Dedifferentiated amniotic fluid mesenchymal stem cell (primary cell): ENCODE measurements at regions not wholly inside any gene's neighbourhood (a gene's known extent, or its start where the extent isn't known, plus 50 kb on each side); places are given as distances from the start of the nearest gene placed in this dataset.

Experiments
- DNase-seq: peaks from one replicate; pipeline ENCODE4 v3.0.0-alpha.2; 2016; ENCODE audit errors: extremely low spot score

DNA sequence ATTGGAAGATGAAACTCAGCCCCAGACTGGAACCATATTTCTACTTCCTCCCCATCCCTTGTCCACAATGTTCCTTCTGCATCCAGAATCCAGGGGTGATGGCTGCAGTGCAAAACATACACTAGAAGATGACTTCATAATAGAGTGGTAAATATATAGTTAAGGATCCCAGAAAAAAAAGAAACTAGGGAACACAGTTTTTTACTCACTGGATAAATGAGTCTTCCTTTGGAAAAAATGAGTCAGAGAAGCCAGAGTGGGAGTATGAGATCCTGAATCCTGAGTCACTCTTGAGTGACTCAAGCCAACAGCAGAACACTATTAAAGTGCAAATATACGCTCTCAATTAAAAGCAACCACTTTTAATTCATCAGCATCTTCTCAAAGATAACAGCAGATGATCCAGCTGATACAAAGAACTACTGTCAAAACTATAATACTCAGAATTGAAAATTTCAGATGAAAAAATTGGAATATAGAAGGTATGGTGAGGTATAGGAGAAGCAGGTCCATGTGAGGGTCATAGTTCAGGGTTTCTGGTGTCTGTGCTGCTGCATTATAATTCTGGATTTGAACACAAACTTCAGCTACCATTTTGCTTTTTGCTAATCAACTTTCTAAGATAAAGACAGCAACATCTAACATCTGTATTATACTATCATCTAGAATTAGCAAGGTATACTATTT lies 987.2 kb upstream of the CDH2 start:
- peak; percentile 95 for DNase-seq

DNA sequence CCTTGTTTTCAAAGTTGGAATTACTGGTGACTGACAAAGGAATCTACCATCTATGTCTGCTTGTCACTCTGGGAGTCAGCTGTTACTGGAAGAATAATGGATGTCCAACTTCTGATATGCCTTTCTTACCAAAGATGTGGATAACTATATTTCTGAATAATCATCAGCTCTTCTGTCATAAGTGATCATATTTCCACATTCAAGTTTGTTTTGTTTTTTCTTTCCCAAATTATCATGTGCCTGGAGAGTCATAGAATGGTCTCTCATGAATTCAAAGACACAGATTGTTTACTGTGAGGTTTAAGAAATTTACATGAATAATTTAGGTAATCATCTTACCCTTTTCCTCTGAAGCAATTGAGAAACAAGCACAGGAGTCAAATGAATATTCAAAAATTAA lies 986.7 kb upstream of the CDH2 start:
- no peak for DNase-seq

DNA sequence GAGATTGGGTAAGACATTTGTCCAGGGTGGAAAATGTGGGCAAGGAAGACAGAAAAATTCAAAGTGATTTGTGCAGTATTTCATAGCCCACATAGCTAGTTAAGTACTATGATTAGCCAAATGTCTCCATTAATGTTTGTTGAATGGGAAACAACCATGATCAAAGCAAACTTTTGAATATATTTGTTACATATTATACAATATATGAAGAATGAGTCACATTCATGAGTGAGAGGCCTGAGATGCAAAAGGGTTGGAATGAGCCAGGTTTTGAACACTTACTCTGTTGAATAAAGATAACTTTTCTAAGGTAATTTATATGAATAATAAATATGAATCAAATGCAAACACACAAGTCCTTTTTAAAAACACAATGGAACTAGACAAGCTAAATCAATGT lies 984.5 kb upstream of the CDH2 start:
- DNase-seq = no peak

DNA sequence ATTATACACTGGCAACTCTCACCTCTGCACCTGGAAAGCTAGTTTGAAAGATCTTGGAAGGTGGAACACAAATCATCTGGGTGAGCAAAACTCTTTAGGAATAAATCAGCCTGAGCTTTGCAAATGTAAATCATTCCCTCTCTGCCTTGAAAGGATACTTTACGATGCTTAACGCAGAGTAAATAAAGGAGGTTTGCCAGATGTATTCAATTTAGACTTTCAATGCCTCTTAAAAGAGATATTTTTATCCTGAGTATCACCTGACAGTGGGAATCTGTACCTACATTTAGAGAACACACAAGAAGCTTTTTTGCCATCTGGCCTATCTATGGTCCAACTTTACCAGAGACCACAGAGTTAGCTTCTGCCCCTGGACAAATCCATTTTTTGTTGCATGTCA lies 983.2 kb upstream of the CDH2 start:
- DNase-seq = no peak

DNA sequence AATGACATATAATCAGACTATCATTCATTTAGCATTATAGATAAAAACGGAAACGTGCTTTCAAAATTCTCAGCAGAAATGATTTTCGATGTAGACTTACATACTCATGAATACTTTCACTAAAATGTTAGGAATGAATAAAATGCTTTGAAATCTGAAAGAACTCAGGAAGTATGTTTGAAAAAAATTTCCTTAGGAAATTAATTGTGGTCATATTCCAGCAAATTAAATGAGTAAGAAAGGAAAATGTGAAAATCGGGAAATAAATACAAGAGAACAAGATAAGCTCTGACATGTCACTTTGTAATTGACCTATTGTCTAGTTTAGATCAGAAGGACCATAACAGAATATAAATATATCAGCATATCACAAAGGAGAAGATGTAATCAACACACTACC lies 981.0 kb upstream of the CDH2 start:
- no peak for DNase-seq

DNA sequence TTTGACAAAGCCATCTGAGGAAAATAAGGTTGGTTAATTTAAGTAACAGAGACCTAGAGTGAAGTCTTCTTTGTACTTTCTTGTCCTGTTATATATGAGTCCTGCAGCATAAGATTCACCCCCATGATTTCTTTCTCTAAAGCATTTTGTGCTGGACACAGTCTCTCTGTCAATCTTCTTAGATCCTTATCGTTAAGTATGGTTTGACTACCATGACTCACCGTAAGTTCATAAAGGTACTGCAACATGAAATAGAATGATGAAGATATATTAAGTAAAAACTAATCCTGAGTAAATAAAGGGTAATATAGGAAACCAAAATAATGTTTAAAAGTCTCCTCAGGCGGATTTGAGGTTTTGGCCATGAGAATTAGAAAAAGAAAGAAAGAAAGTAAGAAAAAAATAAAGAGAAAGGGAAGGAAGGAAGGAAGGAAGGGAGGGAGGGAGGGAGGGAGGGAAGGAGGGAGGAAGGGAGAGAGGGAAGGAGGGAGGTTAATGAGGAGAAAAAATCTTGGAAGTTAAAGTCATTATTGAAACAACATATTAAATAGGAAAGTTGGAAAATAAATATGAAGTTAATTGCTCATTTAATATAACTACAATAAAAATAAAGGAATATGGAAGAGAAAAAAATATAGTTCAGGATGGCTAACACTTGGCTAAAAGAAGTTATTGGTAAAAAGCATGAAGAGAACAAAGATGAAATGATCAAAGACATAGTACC lies 980.3 kb upstream of the CDH2 start:
- no peak for DNase-seq

DNA sequence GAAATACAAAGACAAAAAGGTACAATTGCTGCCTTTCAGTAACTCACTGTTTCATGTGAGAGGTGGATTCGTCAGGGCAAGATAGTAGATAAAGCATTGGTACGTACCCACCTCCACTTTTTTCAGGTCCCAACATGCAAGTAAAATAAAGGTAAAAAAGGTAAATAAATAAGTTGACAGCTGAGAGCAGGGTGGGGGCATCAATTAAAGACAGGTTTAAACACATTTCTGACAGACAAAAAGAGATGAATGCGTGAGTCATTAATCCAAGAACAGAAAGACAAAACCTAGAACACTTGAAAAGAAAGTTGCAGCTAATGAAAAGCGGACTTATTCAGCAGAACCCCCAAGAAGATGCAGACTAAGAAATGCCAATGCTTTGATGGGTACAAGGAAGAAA lies 979.6 kb upstream of the CDH2 start:
- no peak for DNase-seq

DNA sequence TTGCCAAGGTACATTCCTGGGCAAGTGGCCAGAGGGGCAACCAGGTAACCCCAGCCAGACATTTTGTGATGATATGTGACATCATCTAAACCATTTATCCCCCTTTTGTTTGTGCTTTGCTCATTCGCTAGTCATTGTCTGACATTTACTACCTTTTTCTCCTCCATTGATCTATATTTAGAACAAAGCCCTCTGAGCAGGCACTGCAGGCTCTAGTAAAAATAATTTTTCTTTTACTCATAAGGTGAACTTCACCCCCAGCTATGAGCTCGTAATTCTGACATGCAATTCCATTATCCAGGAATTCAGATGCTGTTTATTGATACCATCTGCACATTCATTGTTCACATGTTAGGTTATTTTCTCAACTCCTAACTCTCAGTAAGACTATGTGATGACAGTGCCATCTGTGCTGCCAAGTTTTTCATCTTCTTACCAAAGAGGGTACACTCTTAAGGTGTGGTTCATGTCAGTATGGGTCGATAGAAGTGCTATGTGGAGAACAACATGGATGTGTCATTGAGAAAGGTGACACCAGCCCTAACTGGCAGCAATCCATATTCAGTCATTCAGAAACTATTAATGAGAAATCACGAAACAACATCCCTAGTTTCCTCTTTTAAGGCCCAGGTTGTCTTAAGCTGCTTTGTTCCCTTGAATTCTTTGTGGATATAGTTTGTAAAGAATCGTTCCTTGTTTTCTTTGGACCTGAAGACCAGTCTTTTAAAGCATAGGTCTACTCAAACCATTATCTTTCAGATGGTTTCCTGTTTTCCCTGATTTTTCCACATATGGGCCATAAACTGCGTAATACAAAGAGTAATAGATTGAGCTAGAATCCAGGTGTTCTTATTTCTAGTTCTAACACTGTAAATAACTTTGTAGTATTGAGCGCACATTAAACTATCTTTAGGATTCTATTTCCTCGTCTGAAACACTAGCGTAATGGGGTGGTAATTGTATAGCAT lies 978.1 kb upstream of the CDH2 start:
- peak; percentile 40 for DNase-seq

DNA sequence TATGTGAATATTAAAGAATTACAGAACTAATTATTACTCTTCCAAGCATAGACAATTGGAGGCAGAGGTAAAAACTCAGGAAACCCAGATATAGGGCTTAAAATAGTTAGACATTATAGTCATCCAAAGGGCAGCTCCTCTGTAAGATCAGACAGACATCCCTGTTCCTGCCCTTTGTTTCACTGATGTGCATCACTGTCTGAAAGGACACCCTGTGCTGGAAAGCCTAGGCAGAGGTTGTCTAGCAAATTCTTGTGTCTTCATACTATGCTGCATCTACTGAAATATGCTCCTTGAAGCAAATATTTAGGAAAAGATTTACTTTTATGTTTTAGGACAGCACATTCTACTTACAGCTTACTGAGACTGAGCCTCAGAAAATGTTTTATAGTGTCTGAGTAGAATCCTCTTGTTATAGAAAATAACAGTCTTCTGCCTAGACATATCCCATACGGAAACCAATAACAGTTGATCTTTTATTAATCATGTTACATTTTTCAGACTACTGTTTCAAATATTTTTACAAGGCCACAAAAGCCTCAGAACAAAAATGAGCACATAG lies 977.3 kb upstream of the CDH2 start:
- DNase-seq = no peak

DNA sequence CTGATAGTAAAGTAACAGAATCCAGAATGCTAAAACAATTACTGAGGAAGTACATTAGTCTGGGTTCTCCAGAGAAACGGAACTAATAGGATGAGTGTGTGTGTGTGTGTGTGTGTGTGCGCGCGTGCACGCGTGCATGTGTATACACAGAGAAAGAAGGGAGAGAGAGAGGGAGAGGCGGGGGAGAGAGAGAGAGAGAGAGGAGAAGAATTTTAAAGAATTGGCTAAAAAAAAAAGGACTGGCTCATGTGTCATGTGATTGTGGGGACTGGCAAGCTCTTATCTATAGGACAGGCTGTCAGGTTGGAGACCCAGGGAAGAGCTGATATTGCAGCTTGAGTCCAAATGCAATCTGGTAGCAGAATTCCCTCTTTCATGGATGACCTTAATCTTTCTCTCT lies 976.2 kb upstream of the CDH2 start:
- no peak for DNase-seq

DNA sequence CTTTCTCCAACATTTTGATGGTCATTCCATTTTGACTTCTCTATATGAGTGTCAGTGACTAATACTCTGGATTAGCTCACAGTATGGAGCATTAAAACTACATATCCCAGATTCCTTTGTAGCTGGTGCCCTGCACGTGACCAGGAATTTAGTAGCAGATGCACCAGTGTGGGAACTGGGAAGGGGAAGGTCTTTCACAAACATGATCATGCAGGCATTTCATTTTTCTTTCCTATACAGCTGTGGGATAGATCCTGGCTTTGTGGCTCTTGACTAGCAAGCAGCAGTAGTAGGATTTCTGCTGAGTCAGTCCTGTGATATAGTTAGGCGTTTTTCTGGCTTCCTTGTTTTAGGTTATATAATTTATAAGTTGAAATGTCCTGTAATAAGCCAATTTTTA lies 971.0 kb upstream of the CDH2 start:
- peak; percentile 61 for DNase-seq

DNA sequence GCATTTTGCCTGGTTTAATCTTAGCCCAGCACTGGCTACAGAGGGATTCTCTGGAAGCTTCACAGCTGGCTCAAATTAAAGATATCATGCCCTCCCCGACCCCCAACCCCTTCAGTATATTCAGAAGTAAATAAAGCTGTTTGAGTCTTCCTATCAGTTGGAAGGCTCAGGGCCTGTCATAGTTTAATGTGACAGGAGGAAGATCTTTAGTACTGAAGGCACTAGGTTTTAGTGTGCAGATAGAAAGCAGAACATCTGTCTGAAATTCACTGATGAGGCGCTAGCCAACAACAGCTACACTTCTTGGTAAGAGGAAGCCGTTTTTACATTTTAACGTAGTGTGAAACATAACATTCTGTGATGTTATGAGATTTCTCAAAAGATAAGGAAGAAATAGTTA lies 969.1 kb upstream of the CDH2 start:
- no peak for DNase-seq

DNA sequence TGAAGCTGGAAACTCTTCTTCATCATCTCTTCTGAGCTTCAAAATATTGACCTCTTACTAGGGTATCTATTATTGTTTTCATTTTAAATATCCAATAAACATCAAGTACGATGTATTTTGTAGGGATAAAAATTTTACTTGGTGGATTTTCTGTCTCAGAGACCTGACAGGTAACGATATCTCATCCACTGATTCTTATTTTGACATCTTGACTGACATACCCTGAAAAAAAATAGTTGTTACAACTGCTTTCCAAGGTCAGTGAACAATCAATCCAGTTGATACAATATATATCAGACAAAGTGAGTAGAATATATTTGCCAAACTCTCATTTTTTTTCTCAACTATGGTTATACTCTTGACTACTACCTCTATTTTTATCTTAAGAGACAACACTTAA lies 963.7 kb upstream of the CDH2 start:
- DNase-seq = no peak

DNA sequence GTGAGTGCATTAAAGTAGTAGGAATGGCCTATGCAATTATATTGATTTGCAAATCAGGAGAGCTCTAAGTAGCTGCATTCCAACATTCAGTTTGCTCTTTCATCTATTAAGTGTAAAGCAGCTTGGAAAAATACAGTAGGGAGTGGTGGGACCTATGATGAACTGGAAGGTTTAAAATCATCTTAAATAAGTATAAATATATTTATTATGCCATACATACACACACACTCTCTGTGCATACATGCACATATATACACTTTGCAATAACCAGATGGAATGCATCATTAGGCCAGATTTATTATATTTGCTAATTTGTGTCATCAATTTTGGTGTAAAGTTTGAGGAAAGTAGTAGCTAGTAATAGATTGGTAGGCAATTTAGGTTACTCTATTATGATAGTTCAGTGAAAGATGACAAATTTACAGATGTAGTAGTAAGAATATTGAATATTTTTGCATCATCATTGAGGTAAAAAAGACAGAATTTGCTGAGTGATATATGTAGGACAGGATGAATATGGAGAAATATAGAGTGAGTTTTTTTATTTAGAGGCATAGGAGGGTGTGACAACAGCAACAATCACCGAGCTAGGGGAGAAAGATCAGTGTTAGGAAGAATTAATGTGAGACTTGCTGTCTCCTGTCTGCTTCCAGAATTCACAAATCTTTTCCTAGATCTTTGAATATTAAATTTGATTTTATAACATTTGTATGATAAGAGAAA lies 961.0 kb upstream of the CDH2 start:
- no peak for DNase-seq

DNA sequence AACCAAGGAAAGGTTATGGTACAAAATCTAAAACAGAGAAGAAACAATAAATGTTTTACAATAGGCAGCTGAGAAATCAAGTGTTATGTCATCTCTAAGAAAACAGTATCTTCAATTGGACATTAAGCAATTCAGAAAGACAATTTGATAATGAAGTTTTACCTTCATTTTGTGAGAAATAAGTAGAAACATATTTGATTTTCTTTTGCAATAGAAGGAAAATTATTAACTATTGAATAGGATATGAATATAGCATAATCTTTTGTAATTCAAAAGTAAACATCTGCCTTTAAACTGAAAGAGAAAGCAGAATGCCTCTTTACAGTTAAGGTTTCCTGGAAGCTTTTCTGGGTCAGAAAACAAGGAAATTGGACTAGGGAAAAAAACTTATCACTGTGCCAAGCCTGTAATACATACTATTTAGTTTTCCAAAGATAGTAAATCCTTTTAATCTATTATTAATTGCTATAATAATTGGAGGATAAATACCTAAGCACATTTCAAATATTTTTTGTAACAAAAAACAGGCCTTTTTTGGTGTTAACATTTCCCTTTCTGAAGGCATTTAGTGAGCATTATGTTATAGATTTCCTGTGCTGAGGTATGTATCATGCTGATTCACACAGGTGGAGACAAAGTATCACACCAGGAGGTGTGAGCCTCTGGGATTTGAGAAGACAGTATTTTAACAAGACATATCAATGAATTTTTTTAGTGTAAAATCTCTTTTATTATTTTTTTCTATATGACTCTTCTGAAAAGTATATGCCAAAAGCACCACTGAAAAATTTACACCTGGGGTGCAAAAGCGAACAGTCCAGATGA lies 947.0 kb upstream of the CDH2 start:
- DNase-seq = no peak

DNA sequence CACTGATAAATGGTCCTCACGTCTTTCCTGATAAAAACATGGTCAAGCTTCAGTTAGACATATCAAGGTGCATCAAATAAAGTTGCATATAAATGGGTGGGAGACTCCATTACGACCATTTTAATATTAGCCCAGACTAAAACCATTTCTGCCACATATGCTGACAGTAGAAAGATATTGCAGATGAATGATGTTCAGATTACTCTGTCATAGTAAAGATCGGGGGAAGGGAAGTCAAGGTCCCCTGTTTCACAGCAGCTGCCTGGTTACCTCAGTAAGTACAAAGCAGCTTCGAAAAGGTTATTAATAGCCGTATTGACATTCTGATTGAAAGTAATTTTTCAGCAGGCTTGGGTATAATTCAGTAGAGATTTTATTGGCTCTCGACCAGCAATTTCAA lies 927.7 kb upstream of the CDH2 start:
- no peak for DNase-seq

DNA sequence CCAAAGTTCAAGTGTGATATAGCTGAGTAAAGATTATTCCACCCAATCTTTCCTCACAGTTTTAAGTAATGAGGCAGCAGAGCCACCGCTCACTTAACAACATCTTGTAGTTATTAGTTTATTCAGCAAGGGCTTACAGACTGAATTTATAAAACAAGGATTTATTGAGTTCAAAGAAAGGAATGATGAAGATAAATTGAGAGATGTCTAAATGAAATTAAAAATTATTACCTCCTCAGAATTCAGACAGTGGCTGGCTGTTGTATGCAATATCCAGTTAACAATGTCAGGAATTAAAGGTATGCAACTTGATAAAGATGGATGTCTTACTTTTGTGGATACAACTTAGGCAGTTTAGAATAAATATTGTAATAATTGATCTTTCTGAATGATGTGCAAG lies 927.3 kb upstream of the CDH2 start:
- no peak for DNase-seq

DNA sequence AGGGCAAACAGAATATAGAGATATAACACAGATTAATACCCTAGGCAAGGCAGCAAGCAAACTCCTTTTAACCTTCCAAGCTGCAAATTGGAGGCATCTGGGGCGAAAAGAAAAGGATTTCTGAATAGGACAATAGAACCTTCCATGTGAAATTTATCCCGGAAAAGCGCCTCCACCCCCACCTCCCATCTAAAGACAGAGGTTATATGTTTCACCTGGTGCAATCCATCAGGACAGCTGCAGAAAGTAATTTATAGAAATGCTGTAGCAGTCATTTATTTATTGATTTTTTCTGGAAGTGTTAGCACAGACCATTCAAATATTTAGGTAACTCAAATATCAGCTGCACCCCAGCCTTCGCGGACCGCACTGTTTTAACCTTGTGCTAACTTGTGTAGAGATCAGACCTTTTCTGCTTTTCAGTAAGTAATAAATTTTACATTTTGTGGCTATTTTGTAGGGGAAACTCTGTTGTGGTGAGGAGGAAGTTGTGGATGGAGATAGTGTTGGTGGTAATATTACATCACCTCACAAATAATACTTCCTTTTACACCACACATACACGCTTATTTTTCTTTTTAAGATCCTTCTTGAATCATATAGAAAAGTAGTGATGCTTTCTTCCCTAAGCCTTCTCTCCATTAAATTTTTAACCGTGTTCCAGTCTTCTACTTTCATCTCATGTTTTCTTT lies 919.3 kb upstream of the CDH2 start:
- no peak for DNase-seq

DNA sequence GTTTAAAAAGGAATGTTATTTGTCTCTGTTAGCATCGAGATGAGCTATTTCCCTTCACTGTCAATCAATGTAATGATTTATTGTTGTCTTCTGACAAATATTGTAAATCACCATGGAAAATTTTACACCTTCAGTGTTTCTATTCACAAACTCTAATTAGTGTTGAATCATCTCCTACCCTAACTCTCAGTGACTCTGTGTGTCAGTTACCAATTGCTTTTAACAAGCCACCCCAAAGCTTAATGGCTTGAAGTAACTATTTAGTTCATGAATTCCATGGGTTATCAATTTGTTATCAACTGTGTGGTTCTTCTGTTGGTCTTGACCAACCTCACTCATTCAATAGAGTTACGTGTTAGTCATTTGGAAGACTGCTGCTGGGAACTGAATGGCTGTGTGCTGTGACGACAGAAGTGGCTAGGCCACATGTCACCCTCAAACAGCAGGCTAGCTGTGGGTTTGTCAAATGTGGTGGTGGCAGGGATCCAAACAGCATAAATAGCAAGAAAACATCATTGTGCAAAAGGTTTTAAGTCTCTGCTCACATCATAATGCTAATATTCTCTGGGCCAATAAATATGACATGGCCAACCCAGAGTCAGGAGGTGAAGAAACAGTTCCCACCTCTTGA lies 910.8 kb upstream of the CDH2 start:
- DNase-seq = no peak

DNA sequence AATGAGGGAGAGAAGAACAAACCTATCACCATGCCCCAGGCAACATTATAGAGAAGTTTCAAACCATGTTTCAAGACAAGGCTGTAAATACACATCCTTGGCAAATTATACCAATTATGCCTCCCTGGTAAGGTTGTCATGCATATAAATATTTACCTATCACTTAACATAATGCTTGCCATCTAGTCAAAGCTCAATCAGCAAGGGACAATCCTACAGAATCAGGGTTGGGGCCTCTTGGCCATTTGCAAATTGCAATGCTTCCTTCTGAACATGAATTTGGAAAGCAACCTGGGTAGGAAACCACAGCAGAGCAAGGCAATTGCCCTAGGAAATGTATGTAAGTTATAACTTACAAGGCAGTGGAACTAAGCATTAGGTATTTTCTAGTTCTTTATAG lies 907.2 kb upstream of the CDH2 start:
- no peak for DNase-seq
